NCI-H2107 (cell line): ENCODE measurements at regions not wholly inside any gene's neighbourhood (a gene's known extent, or its start where the extent isn't known, plus 50 kb on each side); places are given as distances from the start of the nearest gene placed in this dataset.

Source experiments
- DNase-seq: peaks from one replicate; lab custom pipeline; 2025; lab: John Stamatoyannopoulos, UW

GRCh38 chr13:72530471-72530870 lies 197.0 kb downstream of the MZT1 start:
- DNase-seq: no peak

- no peak for DNase-seq
Observed at GRCh38 chr13:72527333-72527732, 200.1 kb downstream of the MZT1 start.

GRCh38 chr13:72523593-72523992 lies 203.8 kb downstream of the MZT1 start:
- no peak for DNase-seq

- no peak for DNase-seq
Observed at GRCh38 chr13:72523049-72523448, 204.4 kb downstream of the MZT1 start.

GRCh38 chr13:72521940-72522661 lies 205.3 kb downstream of the MZT1 start:
- DNase-seq: no peak

GRCh38 chr13:72514146-72514545 lies 213.3 kb downstream of the MZT1 start:
- DNase-seq: no peak

- DNase-seq: no peak
Observed at GRCh38 chr13:72508392-72508791, 219.0 kb downstream of the MZT1 start.

- DNase-seq: no peak
Observed at GRCh38 chr13:72507416-72508199, 219.8 kb downstream of the MZT1 start.

- DNase-seq: no peak
Observed at GRCh38 chr13:72506706-72507105, 220.7 kb downstream of the MZT1 start.

GRCh38 chr13:72505376-72505775 lies 222.1 kb downstream of the MZT1 start:
- no peak for DNase-seq

GRCh38 chr13:72504131-72504841 lies 223.1 kb downstream of the MZT1 start:
- no peak for DNase-seq

- DNase-seq: no peak
Observed at GRCh38 chr13:72500851-72501250, 226.6 kb downstream of the MZT1 start.

- DNase-seq: no peak
Observed at GRCh38 chr13:72495681-72496080, 231.7 kb downstream of the MZT1 start.

- no peak for DNase-seq
Observed at GRCh38 chr13:72489751-72490150, 237.7 kb downstream of the MZT1 start.

GRCh38 chr13:72473321-72473720 lies 254.1 kb downstream of the MZT1 start:
- no peak for DNase-seq

GRCh38 chr13:72469906-72470305 lies 257.5 kb downstream of the MZT1 start:
- no peak for DNase-seq

GRCh38 chr13:72463561-72463960 lies 263.9 kb downstream of the MZT1 start:
- no peak for DNase-seq

- DNase-seq: no peak
Observed at GRCh38 chr13:72462726-72463125, 264.7 kb downstream of the MZT1 start.

GRCh38 chr13:72462166-72462565 lies 265.3 kb downstream of the MZT1 start:
- no peak for DNase-seq

GRCh38 chr13:72458701-72459100 lies 268.7 kb downstream of the MZT1 start:
- no peak for DNase-seq

GRCh38 chr13:72457151-72457550 lies 270.3 kb downstream of the MZT1 start:
- DNase-seq: no peak

- DNase-seq: no peak
Observed at GRCh38 chr13:72456486-72456885, 270.9 kb downstream of the MZT1 start.

GRCh38 chr13:72453161-72453560 lies 274.3 kb downstream of the MZT1 start:
- DNase-seq: no peak
